Iris pigment epithelial cell (primary cell): ENCODE measurements at regions not wholly inside any gene's neighbourhood (a gene's known extent, or its start where the extent isn't known, plus 50 kb on each side); places are given as distances from the start of the nearest gene placed in this dataset.
A peak's percentile ranks its signal among the peaks of the same experiment; 100 is the strongest.
"Not testable (repeated sequence)": the region's sequence is repeated elsewhere in the genome, so short reads cannot be mapped to it uniquely, and the experiment has no call there.

Experiments
- DNase-seq: peaks from one replicate; pipeline ENCODE4 v3.0.0-alpha.2; 2011; ENCODE audit warnings: low read depth

DNA sequence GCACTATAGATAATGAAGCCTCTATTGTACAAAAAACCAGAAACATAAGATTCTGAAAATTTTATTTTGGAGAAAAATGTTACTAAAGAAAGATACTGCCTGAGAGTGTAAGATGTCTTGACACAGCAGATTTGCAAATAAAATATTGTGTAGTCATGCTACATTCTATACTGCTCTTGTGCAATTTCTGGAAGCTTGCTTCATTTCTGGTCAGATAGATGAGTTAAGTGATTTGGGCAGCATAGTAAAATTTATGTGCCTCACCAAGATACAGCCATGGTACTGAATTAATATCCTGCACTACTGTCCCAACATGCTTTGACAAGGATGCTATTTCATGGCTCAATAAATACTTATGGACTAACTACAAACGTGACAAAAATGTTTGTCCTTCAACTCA is 55.1 kb upstream of the STARD13 start:
- DNase-seq, result peak; percentile 77

DNA sequence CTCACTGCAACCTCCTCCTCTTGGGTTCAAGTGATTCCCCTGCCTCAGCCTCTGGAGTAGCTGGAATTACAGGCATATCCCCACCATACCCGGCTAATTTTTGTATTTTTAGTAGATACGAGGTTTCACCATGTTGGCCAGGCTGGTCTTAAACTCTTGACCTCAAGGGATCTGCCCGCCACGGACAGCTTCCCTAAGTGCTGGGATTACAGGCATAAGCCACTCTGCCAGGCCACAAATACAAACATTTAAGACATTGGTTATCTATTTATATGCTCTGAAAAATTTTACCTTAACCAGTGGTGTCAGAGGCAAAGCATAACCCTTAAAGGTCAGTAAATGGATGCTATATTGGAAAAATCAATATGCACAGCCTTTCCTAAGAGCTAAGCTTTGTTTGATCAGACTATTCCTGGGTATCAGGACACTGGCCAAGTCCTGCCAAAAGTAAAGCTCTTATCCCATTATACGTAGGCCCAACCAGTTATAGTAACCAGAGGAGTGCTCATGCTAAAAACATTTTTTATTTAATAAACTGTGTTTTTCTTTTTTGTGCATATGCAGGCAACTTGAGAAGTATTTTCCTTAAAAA is 56.4 kb upstream of the STARD13 start:
- no peak for DNase-seq

DNA sequence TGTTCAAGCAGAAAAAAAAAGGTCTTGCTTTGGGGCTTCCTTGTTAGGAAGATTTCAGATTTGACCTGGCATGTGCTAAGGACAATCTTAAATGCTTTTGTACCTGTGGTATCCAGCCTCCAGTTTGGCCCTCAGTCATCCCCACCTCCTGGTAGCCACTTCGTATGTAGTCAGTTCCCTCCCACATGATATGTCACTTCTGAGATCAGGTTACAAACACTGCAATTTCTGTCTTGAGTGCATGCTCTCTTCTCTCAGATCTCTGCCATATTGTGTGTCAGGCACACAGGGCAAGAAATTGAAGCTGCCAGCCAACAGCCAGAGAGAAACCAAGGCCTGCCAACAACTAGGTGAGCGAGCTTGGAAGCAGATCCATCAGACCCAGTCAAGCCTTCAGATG is 60.3 kb upstream of the STARD13 start:
- no peak for DNase-seq

DNA sequence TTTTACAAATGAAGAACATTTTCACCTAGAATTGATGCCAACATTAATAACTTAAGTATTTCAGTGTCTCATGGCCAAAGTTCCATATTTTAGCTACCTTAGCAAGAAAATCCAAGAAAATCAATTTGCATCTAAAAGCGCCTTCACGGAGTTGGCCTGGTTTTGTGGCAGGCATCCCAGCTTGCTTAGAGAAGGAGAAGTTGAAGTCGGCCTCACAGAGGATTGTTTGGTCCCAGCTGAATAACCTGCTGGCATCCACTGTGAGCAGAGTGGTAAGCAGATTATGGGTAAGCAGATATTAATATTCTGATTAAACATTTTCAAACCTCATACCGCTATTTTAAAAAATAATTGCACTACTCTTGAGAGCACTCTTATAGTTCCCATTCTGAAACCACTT is 62.3 kb upstream of the STARD13 start:
- no peak for DNase-seq

DNA sequence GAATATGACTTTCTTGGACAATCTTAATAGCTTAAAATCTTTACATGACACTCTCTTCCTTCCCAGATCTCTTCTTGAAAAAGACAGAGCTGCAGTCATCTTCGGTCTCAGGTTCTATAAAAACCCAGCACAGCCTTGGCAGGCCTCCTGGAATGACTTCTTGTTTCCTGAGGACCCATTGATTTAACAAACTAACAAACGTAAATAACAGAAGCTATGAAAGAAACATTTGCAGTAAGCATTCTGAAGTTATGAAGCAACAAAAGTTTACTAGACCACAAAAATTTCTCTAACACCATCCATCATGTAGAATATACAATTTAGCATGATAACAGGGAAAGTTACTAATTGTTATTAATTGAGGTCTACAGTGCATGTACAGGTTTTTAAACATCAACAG is 62.8 kb upstream of the STARD13 start:
- peak; percentile 64 for DNase-seq

DNA sequence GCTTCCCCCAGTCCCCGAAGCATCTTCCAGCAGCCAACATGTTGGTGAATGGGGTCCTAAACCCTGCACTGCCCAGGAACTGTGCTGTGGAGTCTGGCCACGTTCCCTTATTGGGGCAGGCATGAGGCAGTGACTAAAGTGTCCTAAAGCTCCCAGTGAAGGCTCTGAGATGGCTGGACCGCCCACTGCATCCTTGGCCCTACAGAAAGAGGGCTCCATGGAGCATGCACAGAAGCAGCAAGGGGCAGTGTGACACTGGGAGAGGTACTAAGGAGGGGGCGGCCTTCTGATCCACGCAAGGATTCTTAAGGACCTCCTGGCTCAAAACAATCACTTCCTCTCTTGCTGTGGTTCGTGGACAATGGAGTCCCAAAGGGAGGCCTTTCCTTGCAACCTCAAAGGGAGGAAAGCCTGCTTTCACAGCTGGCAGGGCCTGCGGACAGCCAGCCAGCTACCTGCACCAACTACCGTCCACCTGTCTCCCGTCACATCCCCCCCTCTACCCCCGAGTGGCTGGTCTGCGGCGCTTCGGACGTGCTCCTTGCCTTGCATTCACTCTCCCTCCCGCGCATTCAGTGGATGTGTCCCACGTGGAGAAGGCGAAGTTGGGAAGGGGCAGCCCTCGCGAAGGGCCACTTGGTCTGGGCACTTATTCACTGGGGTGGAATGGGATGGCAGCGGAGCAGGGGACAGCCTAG is 63.9 kb upstream of the STARD13 start:
- DNase-seq, result no peak

DNA sequence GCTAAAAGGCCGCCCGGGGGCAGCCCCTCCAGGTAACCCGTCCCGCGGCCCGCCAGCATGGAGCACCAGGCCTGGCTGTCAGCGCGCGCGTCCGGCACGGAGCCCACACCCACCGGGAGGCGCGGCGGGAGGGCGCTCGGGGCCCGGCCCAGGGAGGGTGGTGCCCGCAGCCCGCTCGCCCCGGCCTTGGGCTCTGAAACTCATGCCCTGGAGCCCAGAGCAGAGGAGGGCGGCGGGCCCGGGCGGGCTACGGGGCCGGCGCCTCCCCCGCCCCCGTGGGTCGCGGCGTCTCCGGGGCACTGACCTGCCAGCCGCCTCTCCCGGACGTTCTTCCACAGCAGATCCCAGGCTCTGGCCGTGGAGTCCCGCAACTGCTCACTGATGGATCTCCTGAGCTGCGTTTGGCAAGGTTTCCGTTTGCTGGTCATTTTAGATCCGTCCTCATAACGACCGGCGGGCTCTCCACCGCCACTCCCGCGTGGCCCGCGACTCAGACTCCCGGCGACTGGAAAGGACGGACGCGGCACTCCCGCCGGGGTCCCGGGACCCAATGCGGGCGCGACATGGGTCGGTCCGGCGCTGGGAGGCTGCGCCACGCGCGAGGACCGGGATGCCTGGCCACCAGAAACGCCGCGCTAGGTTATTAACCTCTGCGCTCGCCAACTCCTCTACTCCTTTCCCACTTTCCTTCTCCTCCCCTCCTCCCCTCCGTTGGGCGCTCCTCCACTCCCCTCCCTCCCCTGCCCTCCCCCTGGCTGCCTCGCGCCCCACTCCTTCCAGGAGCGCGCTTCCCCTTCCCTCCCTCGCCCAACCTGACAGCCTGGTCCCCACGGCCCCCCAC is 64.7 kb upstream of the STARD13 start:
- peak; percentile 45 for DNase-seq

DNA sequence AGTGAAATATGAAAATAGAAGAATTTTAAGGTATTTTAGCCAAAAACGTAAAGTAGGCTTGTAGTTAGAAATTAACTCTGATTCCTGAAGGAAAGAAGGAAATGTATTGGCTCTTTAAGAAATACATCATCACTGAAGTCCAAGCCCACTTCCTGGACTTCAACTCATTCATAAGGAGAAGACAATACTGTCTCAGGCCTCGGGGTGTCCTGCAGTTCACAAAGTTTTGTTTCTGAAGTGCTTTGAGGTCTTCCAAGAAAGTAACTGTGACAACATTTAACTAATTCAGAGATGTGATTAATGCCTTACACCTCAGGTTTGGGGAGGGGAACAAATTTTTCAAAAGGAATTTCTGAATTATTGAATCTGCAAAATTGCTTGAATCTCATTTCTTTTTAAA is 65.8 kb upstream of the STARD13 start:
- DNase-seq, result peak; percentile 81

DNA sequence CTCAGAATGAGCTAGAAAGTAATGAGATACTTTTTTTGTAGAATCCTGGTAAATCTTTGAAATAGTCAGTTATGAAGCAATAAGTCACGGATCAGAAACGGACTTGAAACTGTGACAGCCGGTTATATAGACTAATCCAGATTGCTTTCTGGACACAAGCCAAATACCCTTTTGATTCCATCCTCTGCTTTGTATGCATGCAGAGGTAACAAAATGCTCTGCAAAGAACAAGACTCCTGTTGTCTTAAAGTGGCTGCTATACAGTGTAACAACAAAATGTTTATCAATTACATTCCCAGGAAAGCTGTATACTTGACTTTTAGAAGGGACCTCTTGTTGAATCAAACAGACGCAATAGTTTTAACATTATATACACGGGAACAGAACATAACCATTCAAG is 66.5 kb upstream of the STARD13 start:
- DNase-seq, result no peak

DNA sequence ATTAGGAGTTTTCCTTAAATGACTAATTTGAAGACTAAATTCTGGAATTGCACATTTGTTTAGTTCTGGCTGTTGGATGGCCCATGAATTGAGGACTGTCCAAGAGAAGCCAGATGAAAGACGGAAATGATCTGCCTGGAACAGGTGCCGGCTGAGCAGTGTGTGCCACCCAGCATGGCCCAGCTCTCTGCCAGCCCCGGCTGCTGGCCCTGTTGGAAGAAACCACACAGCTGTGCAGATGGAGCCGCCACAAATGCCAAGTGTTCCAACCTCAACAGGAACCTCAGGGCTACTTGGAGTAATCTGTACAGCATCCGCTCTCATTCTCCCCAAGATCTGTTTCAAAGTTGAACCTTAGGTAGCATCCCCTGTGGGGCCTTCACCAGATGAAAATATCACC is 67.0 kb upstream of the STARD13 start:
- no peak for DNase-seq

DNA sequence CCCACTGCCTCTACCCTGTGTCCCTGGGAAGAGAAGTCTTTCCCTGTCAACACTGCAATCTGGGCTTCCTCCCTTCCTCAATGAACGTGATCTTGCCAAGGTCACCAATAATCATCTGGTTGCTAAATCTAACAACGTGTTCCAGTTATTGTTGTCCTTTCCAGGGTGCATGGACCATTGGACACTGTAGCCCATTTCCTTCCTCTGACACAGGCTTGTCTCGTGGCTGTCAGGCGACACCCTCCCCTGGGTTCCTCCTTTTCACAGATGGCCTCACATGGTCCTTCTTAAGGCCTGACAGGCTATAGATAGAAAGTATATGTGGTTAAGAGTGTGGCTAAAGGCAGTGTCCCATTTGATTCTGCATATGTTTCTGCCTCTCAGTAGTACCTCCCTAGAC is 67.7 kb upstream of the STARD13 start:
- DNase-seq, result no peak

DNA sequence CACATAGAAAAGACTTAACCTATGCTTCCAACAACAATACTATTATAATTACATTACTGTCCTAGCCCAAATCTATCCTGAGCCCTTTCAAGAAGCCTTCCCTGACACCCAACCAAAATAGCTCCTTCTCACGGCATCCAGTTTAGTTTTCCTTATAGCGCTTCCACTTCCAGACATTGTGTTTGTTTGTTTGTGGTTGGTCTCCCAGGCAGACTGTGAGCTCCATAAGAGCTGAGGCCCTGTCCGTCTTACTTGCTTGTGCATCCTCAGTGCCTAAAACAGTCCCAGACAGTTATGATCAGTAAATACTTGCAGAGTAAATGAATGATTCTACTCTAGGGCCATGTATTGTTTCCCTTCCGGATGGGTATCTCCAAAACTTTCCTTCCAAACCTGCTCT is 68.1 kb upstream of the STARD13 start:
- no peak for DNase-seq

DNA sequence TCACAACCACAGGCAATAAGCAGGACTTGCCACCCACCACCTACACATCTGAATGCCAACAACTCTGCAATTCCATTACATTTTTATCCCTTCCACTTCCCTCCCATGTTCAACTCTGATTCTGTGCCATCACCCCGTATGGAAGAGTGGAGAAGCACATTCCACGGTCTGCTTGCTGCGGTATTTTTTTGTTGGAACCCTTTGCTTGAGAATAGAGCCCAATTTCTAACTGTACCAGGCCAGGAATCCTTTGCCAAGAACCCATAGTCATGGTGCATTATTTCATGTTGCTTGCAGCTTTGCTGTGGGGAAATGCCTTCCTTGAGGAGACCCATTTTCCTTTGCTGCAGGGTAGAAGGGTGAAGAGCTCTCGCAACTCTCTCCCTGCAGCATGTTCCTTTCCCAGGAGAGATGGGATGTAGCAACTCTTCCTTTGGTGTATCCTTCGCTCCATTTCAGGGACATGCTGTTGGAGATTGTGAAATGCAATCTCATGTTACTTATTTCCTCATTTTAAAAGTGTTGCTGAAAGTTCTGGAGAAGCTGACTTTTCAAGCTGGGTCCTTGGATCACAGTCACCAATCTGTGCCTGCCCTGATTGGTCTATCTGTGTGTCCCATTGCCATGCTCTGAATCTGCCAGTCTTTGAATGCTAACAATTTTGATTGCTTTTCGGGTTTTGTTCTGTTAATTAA is 69.8 kb upstream of the STARD13 start:
- peak; percentile 66 for DNase-seq

DNA sequence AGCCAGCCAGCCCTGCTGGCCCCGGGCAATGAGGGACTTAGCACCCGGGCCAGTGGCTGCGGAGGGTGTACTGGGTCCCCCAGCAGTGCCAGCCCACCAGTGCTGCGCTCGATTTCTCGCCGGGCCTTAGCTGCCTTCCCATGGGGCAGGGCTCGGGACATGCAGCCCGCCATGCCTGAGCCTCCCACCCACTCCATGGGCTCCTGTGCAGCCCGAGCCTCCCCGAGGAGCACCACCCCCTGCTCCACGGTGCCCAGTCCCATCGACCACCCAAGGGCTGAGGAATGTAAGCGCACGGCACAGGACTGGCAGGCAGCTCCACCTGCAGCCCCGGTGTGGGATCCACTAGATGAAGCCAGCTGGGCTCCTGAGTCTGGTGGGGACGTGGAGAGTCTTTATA is 72.5 kb upstream of the STARD13 start:
- DNase-seq, result not testable (repeated sequence)

DNA sequence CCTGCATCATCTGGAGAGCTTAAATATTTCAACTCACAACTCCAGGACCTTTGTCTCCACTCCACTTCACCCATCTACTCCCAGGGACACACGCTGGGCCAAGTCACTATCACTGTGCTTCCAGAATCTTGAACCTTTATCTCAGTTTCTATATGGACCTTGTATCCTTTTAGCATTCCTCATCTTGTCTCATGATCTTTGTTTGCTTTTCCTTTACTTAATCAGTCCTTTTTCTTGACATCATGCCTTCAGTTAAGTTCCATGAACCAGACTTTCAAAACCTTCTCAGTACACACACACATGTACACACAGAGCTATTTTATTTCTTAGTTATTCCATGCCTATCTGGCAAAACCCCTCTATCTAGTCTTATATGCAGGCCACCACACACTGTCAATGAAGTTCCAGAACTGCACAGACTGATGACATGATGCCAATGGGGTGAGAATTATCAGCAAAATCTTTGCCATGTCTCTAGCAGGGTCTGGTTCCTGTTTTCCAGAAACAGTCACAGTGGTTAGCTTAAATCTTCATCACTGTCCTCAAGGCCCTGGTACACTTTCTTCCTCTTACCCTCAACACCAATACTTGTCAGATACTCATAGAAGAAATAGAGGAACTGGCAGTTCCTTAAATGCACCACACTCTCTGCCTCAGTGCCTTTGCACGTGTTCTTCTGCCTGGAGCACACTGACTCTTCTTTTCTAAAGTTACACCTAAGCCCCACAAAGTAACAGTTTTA is 77.6 kb upstream of the STARD13 start:
- no peak for DNase-seq

DNA sequence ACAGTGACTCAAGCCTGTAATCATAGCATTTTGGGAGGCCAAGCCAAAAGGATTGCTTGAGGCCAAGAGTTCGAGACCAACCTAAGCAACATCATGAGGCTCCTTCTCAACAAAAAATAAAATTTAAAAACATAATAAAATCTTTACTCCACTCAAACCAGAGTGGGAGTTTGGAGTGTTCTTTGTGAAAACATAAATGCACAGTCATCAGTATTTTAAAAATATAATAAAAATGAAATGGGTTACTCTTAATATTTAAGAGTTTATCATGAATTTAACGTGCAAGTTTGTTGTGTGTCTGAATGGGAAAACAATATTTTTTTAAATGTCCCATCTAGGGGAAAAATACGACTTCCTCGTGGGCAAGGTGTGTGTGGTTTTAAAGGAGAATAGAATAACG is 78.6 kb upstream of the STARD13 start:
- DNase-seq, result no peak

DNA sequence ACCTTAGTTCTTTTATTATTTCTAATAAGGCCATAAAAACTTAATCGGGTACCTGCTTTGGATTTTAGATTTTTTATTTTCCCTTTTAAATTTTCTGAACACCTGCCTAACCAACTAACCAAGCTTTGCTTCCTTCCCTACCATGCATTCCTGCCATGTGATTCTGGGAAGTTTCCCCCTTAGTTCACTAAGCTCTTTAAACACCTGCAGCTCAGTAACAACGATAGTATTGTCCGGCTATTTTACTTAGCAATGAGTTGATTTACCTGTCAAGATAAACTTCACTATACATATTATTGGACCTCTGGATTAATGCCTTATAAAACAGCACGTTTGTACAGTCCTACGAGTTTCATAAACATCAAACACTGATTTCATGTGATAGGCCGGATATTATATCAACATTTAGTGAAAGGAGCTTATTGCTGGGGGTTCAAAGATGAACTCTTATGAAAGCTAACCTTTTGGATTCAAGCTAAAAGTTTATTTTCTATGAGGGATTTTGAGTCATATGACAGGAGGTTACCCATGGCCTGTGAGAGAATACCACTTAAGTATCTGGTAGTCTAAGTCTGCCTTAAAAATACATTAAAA is 81.0 kb upstream of the STARD13 start:
- DNase-seq, result no peak

DNA sequence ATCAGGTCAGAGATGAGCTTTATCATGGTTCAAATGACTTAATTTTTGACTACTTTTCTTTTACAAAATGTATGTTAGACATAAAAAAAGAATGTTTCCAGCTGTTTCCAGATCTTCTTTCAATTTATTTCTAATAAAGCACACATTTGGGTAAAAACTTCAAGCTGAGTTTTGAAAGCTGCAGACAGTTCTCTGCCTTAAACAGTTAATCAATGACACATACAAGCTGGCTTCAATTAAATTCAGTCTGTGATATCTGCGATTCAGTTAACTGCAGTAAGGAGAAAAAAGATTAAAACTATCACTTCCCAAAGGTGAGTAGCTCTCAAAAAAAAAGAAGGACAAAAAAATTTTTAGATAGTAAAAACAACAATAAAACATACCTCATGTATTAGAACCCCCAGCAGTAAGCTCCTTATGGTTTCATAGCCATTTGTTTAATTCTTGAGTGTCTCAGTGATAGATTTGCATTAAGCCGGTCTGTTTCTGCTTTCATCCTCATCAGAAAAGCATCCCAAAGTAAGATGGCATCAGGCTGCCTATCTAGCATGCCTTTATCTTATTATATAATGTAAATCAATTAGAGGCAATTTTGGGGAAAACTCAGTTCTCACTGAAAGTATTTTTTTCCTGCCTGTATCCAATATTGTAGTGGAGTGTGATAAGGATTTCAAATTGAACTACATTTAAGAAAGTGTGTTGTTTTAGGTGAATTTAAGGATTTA is 81.8 kb upstream of the STARD13 start:
- DNase-seq, result no peak

DNA sequence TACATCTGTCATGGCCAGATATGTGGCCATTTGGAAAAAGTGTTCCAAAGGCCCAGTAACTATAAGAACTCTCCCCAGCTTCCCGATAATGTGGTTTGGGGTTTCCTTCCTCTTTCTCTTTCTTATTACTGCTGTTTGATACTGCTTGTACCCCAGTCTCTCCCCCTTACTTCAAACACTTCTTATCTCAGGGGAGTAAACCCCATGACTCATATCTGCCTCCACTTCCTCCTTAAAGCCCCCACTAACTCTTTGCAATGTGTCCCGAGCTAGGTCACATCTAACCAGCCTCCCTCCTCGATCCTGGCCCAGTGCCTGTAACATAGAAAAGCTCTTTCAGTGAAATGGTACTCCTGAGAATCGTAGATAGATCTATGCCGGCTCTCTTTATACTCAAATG is 82.4 kb upstream of the STARD13 start:
- DNase-seq, result no peak

DNA sequence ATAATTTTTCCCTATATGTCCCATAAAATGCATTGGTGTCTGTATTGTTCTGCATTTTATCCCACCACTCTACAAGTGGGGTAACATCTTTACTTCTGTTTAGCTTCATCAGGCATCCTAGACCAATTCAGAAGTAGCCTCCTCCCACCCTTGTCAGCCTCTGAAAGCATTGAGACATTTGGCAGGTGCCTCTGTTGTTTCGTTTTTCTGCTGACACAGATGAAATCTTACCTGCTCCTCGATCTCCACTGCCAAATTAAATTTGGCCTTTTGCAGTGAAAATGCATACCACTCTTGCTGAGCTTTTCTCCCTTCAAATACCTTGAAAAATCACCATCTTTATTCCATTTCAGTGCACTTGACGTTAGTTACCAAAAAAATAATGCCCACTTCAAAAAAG is 83.5 kb upstream of the STARD13 start:
- DNase-seq, result no peak
